Activated T-cell treated with anti-CD3 and anti-CD28 coated beads, Interleukin-2, amount 50 U/mL, for 48 hours (primary cell): ENCODE measurements at regions not wholly inside any gene's neighbourhood (a gene's known extent, or its start where the extent isn't known, plus 50 kb on each side); places are given as distances from the start of the nearest gene placed in this dataset.
"Not testable (repeated sequence)": the region's sequence is repeated elsewhere in the genome, so short reads cannot be mapped to it uniquely, and the experiment has no call there.

Experiments used
- DNase-seq, 2 experiments: peaks; one replicate each; pipeline ENCODE4 v3.0.0-alpha.2; 2020

- no peak for DNase-seq
These were observed 379.1 kb downstream of the PSAT1 start for GRCh38 chr9:78676009-78676408.

- DNase-seq: no peak
These were observed 379.7 kb downstream of the PSAT1 start for GRCh38 chr9:78676623-78677022.

- DNase-seq: no peak
These were observed 380.4 kb downstream of the PSAT1 start for GRCh38 chr9:78677326-78677725.

- DNase-seq: no peak
These were observed 382.0 kb downstream of the PSAT1 start for GRCh38 chr9:78678877-78679276.

- no peak for DNase-seq
These were observed 383.3 kb downstream of the PSAT1 start for GRCh38 chr9:78680196-78680595.

- DNase-seq: no peak
These were observed 385.3 kb downstream of the PSAT1 start for GRCh38 chr9:78682216-78682615.

GRCh38 chr9:78685471-78685870, 388.5 kb downstream of the PSAT1 start:
- no peak for DNase-seq

GRCh38 chr9:78688796-78689195, 391.9 kb downstream of the PSAT1 start:
- DNase-seq: no peak

GRCh38 chr9:78691542-78691941, 394.6 kb downstream of the PSAT1 start:
- no peak for DNase-seq

GRCh38 chr9:78692871-78693270, 395.9 kb downstream of the PSAT1 start:
- DNase-seq: no peak

GRCh38 chr9:78694974-78695373, 398.0 kb downstream of the PSAT1 start:
- no peak for DNase-seq

GRCh38 chr9:78695519-78695918, 398.6 kb downstream of the PSAT1 start:
- no peak for DNase-seq

- no peak for DNase-seq
These were observed 400.7 kb downstream of the PSAT1 start for GRCh38 chr9:78697618-78698017.

- DNase-seq: no peak
These were observed 401.4 kb downstream of the PSAT1 start for GRCh38 chr9:78698371-78698770.

- not testable (repeated sequence) for DNase-seq
These were observed 402.3 kb downstream of the PSAT1 start for GRCh38 chr9:78699217-78699616.

- not testable (repeated sequence) for DNase-seq
These were observed 407.2 kb downstream of the PSAT1 start for GRCh38 chr9:78704153-78704552.

- no peak for DNase-seq
These were observed 410.2 kb downstream of the PSAT1 start for GRCh38 chr9:78707080-78707479.

GRCh38 chr9:78707481-78707991, 410.6 kb downstream of the PSAT1 start:
- DNase-seq: no peak

GRCh38 chr9:78712903-78713613, 416.1 kb downstream of the PSAT1 start:
- DNase-seq: no peak

GRCh38 chr9:78713614-78714405, 416.9 kb downstream of the PSAT1 start:
- no peak for DNase-seq

- DNase-seq: no peak
These were observed 417.7 kb downstream of the PSAT1 start for GRCh38 chr9:78714576-78714975.

- DNase-seq: not testable (repeated sequence)
These were observed 422.1 kb downstream of the PSAT1 start for GRCh38 chr9:78719029-78719428.

- DNase-seq: no peak
These were observed 428.0 kb downstream of the PSAT1 start for GRCh38 chr9:78724896-78725295.

GRCh38 chr9:78725503-78725902, 428.6 kb downstream of the PSAT1 start:
- no peak for DNase-seq
